BJ (cell line): ENCODE measurements at regions not wholly inside any gene's neighbourhood (a gene's known extent, or its start where the extent isn't known, plus 50 kb on each side); places are given as distances from the start of the nearest gene placed in this dataset.

Experiments
- CTCF ChIA-PET: fragments of 350-600 bp; formaldehyde crosslinking; extraction: SDS; loops from one replicate; lab custom pipeline; 2021; ENCODE audit warnings: antibody characterized with exemption, inconsistent platforms; lab: Yijun Ruan, JAX
- POLR2A ChIA-PET: fragments of 300-600 bp; sonication (Branson Sonifier 250); formaldehyde crosslinking; extraction: SDS; loops from one replicate; lab custom pipeline; 2021; ENCODE audit warnings: antibody characterized with exemption; lab: Charles Lee
- DNase-seq: peaks from one replicate; pipeline ENCODE4 v3.0.0-alpha.2; 2011; ENCODE audit warnings: low read depth
- H3K27me3 ChIP-seq: 2 replicates; pipeline ENCODE4 v1.6.0; 2011; ENCODE audit warnings: low read length; ENCODE audit not compliant: control insufficient read depth, insufficient read depth
- H3K36me3 ChIP-seq: 2 replicates; pipeline ENCODE4 v1.5.1; 2011; ENCODE audit warnings: low read length; ENCODE audit not compliant: control insufficient read depth, insufficient read depth
- H3K4me3 ChIP-seq: 2 replicates; pipeline ENCODE4 v1.5.1; 2011; ENCODE audit warnings: low read depth, mild to moderate bottlenecking, control low read depth, low read length
- TF ChIP-seq, protein P1 (sequence below): IDR thresholded peaks from 2 replicates; pipeline ENCODE4 v1.5.1; 2011; ENCODE audit warnings: low read depth, mild to moderate bottlenecking, control low read depth, inconsistent platforms, low read length, moderate library complexity; ENCODE audit not compliant: insufficient read depth

DNA sequence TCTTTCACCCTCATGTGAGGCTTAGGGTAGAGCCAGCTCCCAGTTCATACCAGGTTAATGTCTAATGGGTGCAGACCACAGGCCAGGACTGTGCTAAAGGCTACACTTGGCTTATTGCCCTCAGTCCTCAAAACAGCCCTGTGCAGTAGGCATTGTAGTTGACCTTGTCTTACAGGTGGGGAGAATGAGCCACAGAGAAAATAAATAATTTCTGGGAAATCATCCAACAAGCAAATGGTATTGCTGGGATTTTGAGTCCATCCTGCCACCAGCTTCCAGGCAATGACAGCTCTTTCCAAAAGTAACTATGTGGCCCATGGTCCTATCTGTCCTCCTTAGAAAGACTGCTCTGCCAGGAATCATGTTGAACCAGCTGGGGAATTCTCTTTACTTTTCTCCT, 450.0 kb downstream of the GADD45G start:
- no peak for DNase-seq
- Histone ChIP-seq H3K27me3 (no peaks in the 10 kb centered on the region), H3K4me3 (no peak overlapping the region), H3K36me3 (no peaks in the 10 kb centered on the region)
- TF ChIP-seq, protein P1, sequence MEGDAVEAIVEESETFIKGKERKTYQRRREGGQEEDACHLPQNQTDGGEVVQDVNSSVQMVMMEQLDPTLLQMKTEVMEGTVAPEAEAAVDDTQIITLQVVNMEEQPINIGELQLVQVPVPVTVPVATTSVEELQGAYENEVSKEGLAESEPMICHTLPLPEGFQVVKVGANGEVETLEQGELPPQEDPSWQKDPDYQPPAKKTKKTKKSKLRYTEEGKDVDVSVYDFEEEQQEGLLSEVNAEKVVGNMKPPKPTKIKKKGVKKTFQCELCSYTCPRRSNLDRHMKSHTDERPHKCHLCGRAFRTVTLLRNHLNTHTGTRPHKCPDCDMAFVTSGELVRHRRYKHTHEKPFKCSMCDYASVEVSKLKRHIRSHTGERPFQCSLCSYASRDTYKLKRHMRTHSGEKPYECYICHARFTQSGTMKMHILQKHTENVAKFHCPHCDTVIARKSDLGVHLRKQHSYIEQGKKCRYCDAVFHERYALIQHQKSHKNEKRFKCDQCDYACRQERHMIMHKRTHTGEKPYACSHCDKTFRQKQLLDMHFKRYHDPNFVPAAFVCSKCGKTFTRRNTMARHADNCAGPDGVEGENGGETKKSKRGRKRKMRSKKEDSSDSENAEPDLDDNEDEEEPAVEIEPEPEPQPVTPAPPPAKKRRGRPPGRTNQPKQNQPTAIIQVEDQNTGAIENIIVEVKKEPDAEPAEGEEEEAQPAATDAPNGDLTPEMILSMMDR, result no peak
- POLR2A ChIA-PET, result no interaction called here
- CTCF ChIA-PET, result no interaction called here

DNA sequence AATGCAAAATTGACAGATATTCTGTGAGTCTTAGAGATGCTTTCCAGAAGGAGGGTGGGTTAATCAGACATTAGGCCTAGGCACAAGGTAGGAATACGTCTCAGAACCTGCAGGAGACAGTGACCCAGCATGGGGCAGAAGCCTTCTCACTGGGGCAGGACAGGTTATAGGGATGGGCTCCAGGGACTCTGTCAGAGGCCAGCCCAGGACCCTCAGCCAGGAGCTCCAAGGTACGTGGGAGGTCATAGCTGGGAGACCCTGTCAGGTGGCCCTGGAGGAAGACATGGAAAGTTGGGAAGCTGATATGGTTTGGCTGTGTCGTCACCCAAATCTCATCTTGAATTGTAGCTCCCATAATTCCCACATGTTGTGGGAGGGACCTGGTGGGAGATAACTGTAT, 450.4 kb downstream of the GADD45G start:
- no peaks in the 10 kb centered on the region for H3K36me3 ChIP-seq
- no peaks in the 10 kb centered on the region for H3K27me3 ChIP-seq
- ChIA-PET POLR2A (no interaction called here), CTCF (interaction anchor here (0.9 kb wide), 1 partner anchor 10 kb away, joined by 3 read pairs; no protein-coding TSS in a partner anchor)
- TF ChIP-seq, protein P1, result no peak
- DNase-seq, result no peak
- no peak overlapping the region for H3K4me3 ChIP-seq

DNA sequence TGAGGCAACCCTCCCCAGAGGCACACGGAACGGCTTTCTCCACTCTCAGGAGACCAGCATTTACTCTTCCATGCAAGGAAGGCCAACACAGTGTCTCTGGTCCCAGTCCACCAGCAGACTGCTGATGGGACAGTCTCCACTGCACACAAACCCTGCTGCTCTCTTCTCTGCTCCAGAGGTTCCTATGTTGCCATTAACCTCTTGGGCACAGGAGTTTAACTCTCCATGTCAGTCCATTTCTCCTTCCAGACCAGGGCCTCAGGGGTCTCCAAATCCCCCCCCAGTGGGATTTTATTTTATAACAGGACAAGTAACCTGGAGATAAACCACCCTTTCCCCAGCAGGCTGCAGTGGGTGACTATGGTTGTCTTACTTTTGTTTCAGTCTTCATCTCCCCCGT, 452.5 kb downstream of the GADD45G start:
- Histone ChIP-seq H3K36me3 (no peaks in the 10 kb centered on the region), H3K27me3 (no peaks in the 10 kb centered on the region), H3K4me3 (no peak overlapping the region)
- TF ChIP-seq, protein P1, result no peak
- POLR2A ChIA-PET, result no interaction called here
- CTCF ChIA-PET, result no interaction called here
- DNase-seq, result no peak

DNA sequence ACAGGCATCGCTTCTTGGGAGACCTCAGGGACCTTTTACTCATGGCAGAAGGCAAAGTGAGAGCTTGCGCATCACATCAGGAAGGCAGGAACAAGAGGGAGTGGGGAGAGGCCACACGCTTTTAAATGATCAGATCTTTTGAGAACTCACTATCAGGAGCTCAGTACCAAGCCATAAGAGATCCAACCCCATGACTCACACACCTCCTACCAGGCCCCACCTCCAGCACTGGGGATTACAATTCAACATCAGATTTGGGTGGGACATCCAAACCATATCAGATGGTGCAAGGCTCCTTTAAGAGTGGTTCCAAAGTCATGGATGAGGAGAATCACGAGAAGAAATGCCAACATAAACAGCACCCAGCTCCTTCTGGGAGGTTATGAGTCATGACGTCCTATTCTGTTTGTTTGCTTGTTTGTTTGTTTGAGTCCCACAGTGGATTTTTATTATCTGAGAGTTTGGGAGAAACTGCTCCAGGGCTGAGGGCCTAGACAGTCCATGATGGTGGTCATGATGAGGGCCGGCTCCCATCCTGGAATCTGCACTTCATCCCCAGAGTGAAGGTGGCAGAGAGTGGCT, 453.5 kb downstream of the GADD45G start:
- H3K4me3 ChIP-seq, result no peak overlapping the region
- no peaks in the 10 kb centered on the region for H3K27me3 ChIP-seq
- TF ChIP-seq, protein P1, result no peak
- ChIA-PET POLR2A (no interaction called here), CTCF (no interaction called here)
- no peaks in the 10 kb centered on the region for H3K36me3 ChIP-seq
- no peak for DNase-seq

DNA sequence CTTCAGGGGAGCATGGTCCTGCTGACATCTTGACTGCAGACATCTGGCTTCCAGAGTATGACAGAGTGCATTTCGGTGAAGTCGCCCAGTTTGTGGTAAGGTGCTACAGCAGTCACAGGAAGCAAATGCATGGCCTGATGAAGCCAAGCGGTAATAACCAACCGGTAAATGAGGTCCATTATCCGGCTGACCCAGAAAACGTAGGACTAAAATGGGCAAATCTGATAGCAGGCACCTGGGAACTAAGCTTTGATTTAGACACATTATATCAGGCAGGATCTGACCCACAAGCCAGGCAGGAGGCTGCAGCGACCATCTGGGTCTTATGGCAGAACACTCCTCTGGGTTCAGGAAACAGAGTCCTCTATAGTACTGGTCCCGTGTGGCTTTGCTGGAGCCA, 454.6 kb downstream of the GADD45G start:
- POLR2A ChIA-PET, result no interaction called here
- CTCF ChIA-PET, result no interaction called here
- Histone ChIP-seq H3K4me3 (no peak overlapping the region), H3K27me3 (no peaks in the 10 kb centered on the region), H3K36me3 (no peaks in the 10 kb centered on the region)
- TF ChIP-seq, protein P1, result no peak
- no peak for DNase-seq
